ENCODE measurements at regions not wholly inside any gene's neighbourhood (a gene's known extent, or its start where the extent isn't known, plus 50 kb on each side); places are given as distances from the start of the nearest gene placed in this dataset.
A peak's percentile ranks its signal among the peaks of the same experiment; 100 is the strongest.

- no peaks in the 10 kb centered on the region for H3K79me2 ChIP-seq (ENCODE audit: insufficient read depth, low read length)
- no peak overlapping the region for H3K9ac ChIP-seq (ENCODE audit: low read length)
- no peak for DNase-seq (ENCODE audit: low read depth, low spot score)
- no peak overlapping the region for H3K27ac ChIP-seq (ENCODE audit: low read depth, low read length)
- H3K9me3 ChIP-seq (ENCODE audit: control insufficient read depth in 1 of 2, insufficient read depth in 1 of 2, low read depth in 1 of 2, low read length in 2 of 2) = no peaks in the 10 kb centered on the region
- no peak for ATAC-seq
- no peaks in the 10 kb centered on the region for H4K20me1 ChIP-seq (ENCODE audit: insufficient read depth)
- intact Hi-C loops (cut with micrococcal nuclease) = no loop called here
- no peak overlapping the region for H3K4me2 ChIP-seq (ENCODE audit: low read length)
- H3K4me1 ChIP-seq (ENCODE audit: control insufficient read depth in 1 of 2, insufficient read depth in 2 of 2, low read length in 2 of 2) = no peaks in the 10 kb centered on the region
- no peaks in the 10 kb centered on the region; the same call in 1 of the 2 replicates for H3K9me2 ChIP-seq (ENCODE audit: insufficient read depth)
- no TSS peak for BruUV-seq (replicated peaks)
- no peak overlapping the region for H3K4me3 ChIP-seq (replicated peaks in 1 of 2; ENCODE audit: low read depth in 1 of 2, low read length in 2 of 2)
- ChIA-PET POLR2A (no interaction called here), CTCF (no interaction called here), RAD21 (ENCODE audit: low non-redundant PET in 1 of 2, low total read pairs in 2 of 2, uncharacterized antibody in 2 of 2, unreplicated experiment in 2 of 2) (no interaction called here)
- H3K27me3 ChIP-seq (ENCODE audit: insufficient read depth, low read length) = no peaks in the 10 kb centered on the region
- no peaks in the 10 kb centered on the region for H3K36me3 ChIP-seq (ENCODE audit: control insufficient read depth in 1 of 2, insufficient read depth in 2 of 2, low read length in 2 of 2)
- TF ChIP-seq ZNF274 (IDR thresholded peaks at IDR 0.05; ENCODE audit: low read depth, low read length) = no peak
- TF ChIP-seq, protein P1, sequence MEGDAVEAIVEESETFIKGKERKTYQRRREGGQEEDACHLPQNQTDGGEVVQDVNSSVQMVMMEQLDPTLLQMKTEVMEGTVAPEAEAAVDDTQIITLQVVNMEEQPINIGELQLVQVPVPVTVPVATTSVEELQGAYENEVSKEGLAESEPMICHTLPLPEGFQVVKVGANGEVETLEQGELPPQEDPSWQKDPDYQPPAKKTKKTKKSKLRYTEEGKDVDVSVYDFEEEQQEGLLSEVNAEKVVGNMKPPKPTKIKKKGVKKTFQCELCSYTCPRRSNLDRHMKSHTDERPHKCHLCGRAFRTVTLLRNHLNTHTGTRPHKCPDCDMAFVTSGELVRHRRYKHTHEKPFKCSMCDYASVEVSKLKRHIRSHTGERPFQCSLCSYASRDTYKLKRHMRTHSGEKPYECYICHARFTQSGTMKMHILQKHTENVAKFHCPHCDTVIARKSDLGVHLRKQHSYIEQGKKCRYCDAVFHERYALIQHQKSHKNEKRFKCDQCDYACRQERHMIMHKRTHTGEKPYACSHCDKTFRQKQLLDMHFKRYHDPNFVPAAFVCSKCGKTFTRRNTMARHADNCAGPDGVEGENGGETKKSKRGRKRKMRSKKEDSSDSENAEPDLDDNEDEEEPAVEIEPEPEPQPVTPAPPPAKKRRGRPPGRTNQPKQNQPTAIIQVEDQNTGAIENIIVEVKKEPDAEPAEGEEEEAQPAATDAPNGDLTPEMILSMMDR (IDR thresholded peaks at IDR 0.05 in 2 of 3, conservative IDR thresholded peaks at IDR 0.05 in 1 of 3; ENCODE audit: borderline replicate concordance in 1 of 3, insufficient read depth in 1 of 3, low read depth in 2 of 3, low read length in 2 of 3) = no peak
- no peak for TF ChIP-seq RAD21 (IDR thresholded peaks at IDR 0.05; ENCODE audit: low read depth)
- TF ChIP-seq, protein P2, sequence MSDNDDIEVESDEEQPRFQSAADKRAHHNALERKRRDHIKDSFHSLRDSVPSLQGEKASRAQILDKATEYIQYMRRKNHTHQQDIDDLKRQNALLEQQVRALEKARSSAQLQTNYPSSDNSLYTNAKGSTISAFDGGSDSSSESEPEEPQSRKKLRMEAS (IDR thresholded peaks at IDR 0.05) = no peak
- TF ChIP-seq JUND (IDR thresholded peaks at IDR 0.05) = no peak
- no peak for TF ChIP-seq CEBPB (IDR thresholded peaks at IDR 0.05; ENCODE audit: low read depth)
- no peak for TF ChIP-seq POLR2AphosphoS5 (IDR thresholded peaks at IDR 0.05; ENCODE audit: low read depth, low read length)
- TF ChIP-seq ELF1 (IDR thresholded peaks at IDR 0.05; ENCODE audit: borderline replicate concordance, low read depth) = no peak
- peak overlapping the region; percentile 1 for H2AFZ ChIP-seq (ENCODE audit: low read depth, low read length, poor library complexity, severe bottlenecking)
Measured at GRCh38 chr2:185152186-185152585, 553.9 kb downstream of the ZNF804A start.

DNA sequence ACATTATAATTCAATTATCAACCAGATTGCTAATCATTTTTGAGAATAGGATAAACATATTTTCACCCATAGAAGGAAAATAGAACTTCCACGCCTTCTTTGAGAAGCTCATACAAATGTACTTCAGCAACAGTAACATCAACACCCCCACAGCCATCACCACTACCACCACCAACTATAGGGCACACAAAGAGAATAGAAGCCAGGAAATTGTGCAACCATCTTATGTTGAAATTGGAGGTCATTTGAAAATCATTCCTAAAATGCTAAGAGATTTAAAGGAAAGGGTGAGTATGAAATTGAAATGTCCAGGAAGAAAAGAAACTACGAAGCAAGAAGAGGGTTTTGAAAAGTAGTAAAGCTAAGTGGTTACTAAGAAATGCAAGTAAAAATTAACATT lies 563.4 kb downstream of the ZNF804A start:
- no peak overlapping the region for H3K4me2 ChIP-seq (ENCODE audit: low read length)
- ATAC-seq = no peak
- no TSS peak for BruUV-seq (replicated peaks)
- no peaks in the 10 kb centered on the region for H3K27me3 ChIP-seq (ENCODE audit: insufficient read depth, low read length)
- ChIA-PET POLR2A (no interaction called here), RAD21 (ENCODE audit: low non-redundant PET in 1 of 2, low total read pairs in 2 of 2, uncharacterized antibody in 2 of 2, unreplicated experiment in 2 of 2) (no interaction called here), CTCF (no interaction called here)
- H3K9ac ChIP-seq (ENCODE audit: low read length) = no peak overlapping the region
- H3K9me3 ChIP-seq (ENCODE audit: control insufficient read depth in 1 of 2, insufficient read depth in 1 of 2, low read depth in 1 of 2, low read length in 2 of 2) = no peaks in the 10 kb centered on the region; a peak in 1 of 4 replicates
- no peak overlapping the region for H2AFZ ChIP-seq (ENCODE audit: low read depth, low read length, poor library complexity, severe bottlenecking)
- intact Hi-C loops (cut with micrococcal nuclease) = no loop called here
- H3K79me2 ChIP-seq (ENCODE audit: insufficient read depth, low read length) = no peaks in the 10 kb centered on the region
- H3K36me3 ChIP-seq (ENCODE audit: control insufficient read depth in 1 of 2, insufficient read depth in 2 of 2, low read length in 2 of 2) = no peaks in the 10 kb centered on the region
- H3K4me1 ChIP-seq (ENCODE audit: control insufficient read depth in 1 of 2, insufficient read depth in 2 of 2, low read length in 2 of 2) = no peaks in the 10 kb centered on the region
- no peaks in the 10 kb centered on the region for H4K20me1 ChIP-seq (ENCODE audit: insufficient read depth)
- no peaks in the 10 kb centered on the region for H3K9me2 ChIP-seq (ENCODE audit: insufficient read depth)
- H3K27ac ChIP-seq (ENCODE audit: low read depth, low read length) = no peak overlapping the region
- H3K4me3 ChIP-seq (replicated peaks in 1 of 2; ENCODE audit: low read depth in 1 of 2, low read length in 2 of 2) = no peak overlapping the region
- DNase-seq (ENCODE audit: low read depth, low spot score) = no peak
- no peak for TF ChIP-seq FOSL1 (IDR thresholded peaks at IDR 0.05; ENCODE audit: low read depth)
- TF ChIP-seq, protein P3, sequence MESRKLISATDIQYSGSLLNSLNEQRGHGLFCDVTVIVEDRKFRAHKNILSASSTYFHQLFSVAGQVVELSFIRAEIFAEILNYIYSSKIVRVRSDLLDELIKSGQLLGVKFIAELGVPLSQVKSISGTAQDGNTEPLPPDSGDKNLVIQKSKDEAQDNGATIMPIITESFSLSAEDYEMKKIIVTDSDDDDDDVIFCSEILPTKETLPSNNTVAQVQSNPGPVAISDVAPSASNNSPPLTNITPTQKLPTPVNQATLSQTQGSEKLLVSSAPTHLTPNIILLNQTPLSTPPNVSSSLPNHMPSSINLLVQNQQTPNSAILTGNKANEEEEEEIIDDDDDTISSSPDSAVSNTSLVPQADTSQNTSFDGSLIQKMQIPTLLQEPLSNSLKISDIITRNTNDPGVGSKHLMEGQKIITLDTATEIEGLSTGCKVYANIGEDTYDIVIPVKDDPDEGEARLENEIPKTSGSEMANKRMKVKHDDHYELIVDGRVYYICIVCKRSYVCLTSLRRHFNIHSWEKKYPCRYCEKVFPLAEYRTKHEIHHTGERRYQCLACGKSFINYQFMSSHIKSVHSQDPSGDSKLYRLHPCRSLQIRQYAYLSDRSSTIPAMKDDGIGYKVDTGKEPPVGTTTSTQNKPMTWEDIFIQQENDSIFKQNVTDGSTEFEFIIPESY (IDR thresholded peaks at IDR 0.05; ENCODE audit: extremely low read depth, insufficient replicate concordance, low read length) = no peak
- TF ChIP-seq SP1 (IDR thresholded peaks at IDR 0.05; ENCODE audit: low read depth) = no peak
- TF ChIP-seq, protein P2 (IDR thresholded peaks at IDR 0.05) = no peak
- no peak for TF ChIP-seq SIN3A (IDR thresholded peaks at IDR 0.05; ENCODE audit: low read depth)
- TF ChIP-seq EGR1 (IDR thresholded peaks at IDR 0.05; ENCODE audit: low read depth) = no peak
- TF ChIP-seq, protein P1 (IDR thresholded peaks at IDR 0.05 in 2 of 3, conservative IDR thresholded peaks at IDR 0.05 in 1 of 3; ENCODE audit: borderline replicate concordance in 1 of 3, insufficient read depth in 1 of 3, low read depth in 2 of 3, low read length in 2 of 3) = no peak

Measured in HCT116 (cell line).